HepG2 (cell line): ENCODE measurements at regions not wholly inside any gene's neighbourhood (a gene's known extent, or its start where the extent isn't known, plus 50 kb on each side); places are given as distances from the start of the nearest gene placed in this dataset.

Source experiments
- ATAC-seq: fragments of 200-7000 bp; cut with Tn5 transposase; 3 replicates; pipeline ENCODE4 v1.9.1; 2020; ENCODE audit warnings: mild to moderate bottlenecking, moderate library complexity
- BruUV-seq: library from RNA; stranded (reverse); fragments of 400-500 nt; replicated peaks from 2 replicates; lab custom pipeline; 2021; lab: Mats Ljungman, UMichigan
- CTCF ChIA-PET: fragments of 300-600 bp; formaldehyde crosslinking; extraction: SDS; loops from one replicate; lab custom pipeline; 2021; ENCODE audit warnings: low total read pairs, inconsistent platforms, low intra/inter-chr PET ratio; lab: Yijun Ruan, JAX
- POLR2A ChIA-PET: fragments of 350-600 bp; sonication (Branson Sonifier 250); formaldehyde crosslinking; loops from one replicate; lab custom pipeline; 2020; ENCODE audit warnings: antibody characterized with exemption, inconsistent platforms; lab: Yijun Ruan, JAX
- DNase-seq: peaks from one replicate; pipeline ENCODE4 v3.0.0-alpha.2; 2015; ENCODE audit warnings: low spot score
- FAIRE-seq: peaks from 3 replicates; lab custom pipeline; 2011; peaks lifted over from hg19 to GRCh38; lab: Jason Lieb, UNC
- H2AFZ ChIP-seq: one replicate; pipeline ENCODE4 v1.6.1; 2011; ENCODE audit warnings: low read length, inconsistent platforms
- H3K27ac ChIP-seq: fragments of 300-600 bp; 3 replicates; pipeline ENCODE4 v1.8.0; 2011; ENCODE audit warnings: mixed run types, mild to moderate bottlenecking, mixed read lengths, low read length, inconsistent platforms; ENCODE audit not compliant: insufficient read depth; ENCODE audit errors: extremely low read length
- H3K27me3 ChIP-seq, 2 experiments: fragments of 200-600 bp in 1 of 2; 2 replicates in 1 of 2; 3 replicates in 1 of 2; pipeline versions ENCODE4 v1.6.0 to v1.8.0; 2011; ENCODE audit warnings: low read length in 2 of 2, mild to moderate bottlenecking in 2 of 2, moderate library complexity in 2 of 2, inconsistent platforms in 1 of 2; ENCODE audit not compliant: insufficient read depth in 2 of 2, control insufficient read depth in 1 of 2
- H3K36me3 ChIP-seq, 2 experiments: fragments of 200-600 bp in 1 of 2; replicated peaks in 1 of 2; 2 replicates in 1 of 2; 3 replicates in 1 of 2; pipeline versions ENCODE4 v1.5.1 to v1.8.0; 2011; ENCODE audit warnings: low read length in 2 of 2, inconsistent platforms in 1 of 2; ENCODE audit not compliant: insufficient read depth in 2 of 2, control insufficient read depth in 1 of 2
- H3K4me1 ChIP-seq: 2 replicates; pipeline ENCODE4 v1.5.1; 2012; ENCODE audit warnings: low read length, inconsistent platforms; ENCODE audit not compliant: insufficient read depth
- H3K4me2 ChIP-seq: 2 replicates; pipeline ENCODE4 v1.6.0; 2011; ENCODE audit warnings: low read depth, low read length, inconsistent platforms
- H3K4me3 ChIP-seq, 3 experiments: fragments of 200-600 bp in 1 of 3; sonication (generic), shearing (Covaris generic) in 1 of 3; replicated peaks in 1 of 3; 2 replicates each; pipeline ENCODE4 v1.5.1; 2011 to 2016; ENCODE audit warnings: low read length in 3 of 3, inconsistent platforms in 2 of 3, low read depth in 2 of 3, mild to moderate bottlenecking in 2 of 3, control low read depth in 1 of 3, mixed read lengths in 1 of 3; ENCODE audit not compliant: insufficient read depth in 1 of 3
- H3K79me2 ChIP-seq: one replicate; pipeline ENCODE4 v1.6.1; 2011; ENCODE audit warnings: low read length, inconsistent platforms; ENCODE audit not compliant: insufficient read depth
- H3K9ac ChIP-seq: 2 replicates; pipeline ENCODE4 v1.6.0; 2011; ENCODE audit warnings: mild to moderate bottlenecking, low read depth, low read length, inconsistent platforms; ENCODE audit not compliant: insufficient read depth
- H3K9me3 ChIP-seq: 2 replicates; pipeline ENCODE4 v1.5.1; 2012; ENCODE audit warnings: mild to moderate bottlenecking, low read length
- H4K20me1 ChIP-seq: 2 replicates; pipeline ENCODE4 v1.6.0; 2011; ENCODE audit warnings: inconsistent platforms, mild to moderate bottlenecking, low read length, moderate library complexity; ENCODE audit not compliant: insufficient read depth
- CENPX ChIP-seq: sonication (generic); formaldehyde crosslinking; IDR thresholded peaks from 2 replicates; pipeline ENCODE4 v1.9.0; 2021; ENCODE audit warnings: mild to moderate bottlenecking, missing genetic modification reagents, moderate library complexity
- CHD2 ChIP-seq: IDR thresholded peaks from 2 replicates; pipeline ENCODE4 v1.6.1; 2011; ENCODE audit warnings: low read depth, low read length, improper control_type of control experiment
- GTF2F1 ChIP-seq: fragments of 150-350 bp; IDR thresholded peaks from 2 replicates; pipeline ENCODE4 v1.6.1; 2014; ENCODE audit warnings: low read length
- HNRNPLL ChIP-seq: fragments of 200-400 bp; formaldehyde crosslinking; IDR thresholded peaks from 2 replicates; pipeline ENCODE4 v1.6.1; 2017; ENCODE audit warnings: mild to moderate bottlenecking, low read depth, low read length; ENCODE audit not compliant: poor library complexity, severe bottlenecking
- NFE2L1 ChIP-seq: sonication (generic); formaldehyde crosslinking; IDR thresholded peaks from 2 replicates; pipeline ENCODE4 v1.4.0; 2020; ENCODE audit warnings: missing genetic modification reagents, mild to moderate bottlenecking, borderline replicate concordance
- PHF20 ChIP-seq: sonication (generic); formaldehyde crosslinking; IDR thresholded peaks from 2 replicates; pipeline ENCODE4 v1.5.0; 2020; ENCODE audit warnings: mild to moderate bottlenecking, missing genetic modification reagents
- SRSF4 ChIP-seq: fragments of 200-400 bp; formaldehyde crosslinking; IDR thresholded peaks from one replicate; pipeline ENCODE4 v1.6.1; 2018; ENCODE audit warnings: mild to moderate bottlenecking, low read depth, low read length, moderate library complexity; ENCODE audit not compliant: poor library complexity, severe bottlenecking
- ZC3H4 ChIP-seq: sonication (generic); formaldehyde crosslinking; IDR thresholded peaks from 2 replicates; pipeline ENCODE4 v1.4.0; 2020; ENCODE audit warnings: missing genetic modification reagents, borderline replicate concordance
- ZFP36L1 ChIP-seq: sonication (generic); formaldehyde crosslinking; IDR thresholded peaks from 2 replicates; pipeline ENCODE4 v1.8.0; 2022; ENCODE audit warnings: mild to moderate bottlenecking, missing genetic modification reagents, moderate library complexity
- ZNF546 ChIP-seq: sonication (generic); formaldehyde crosslinking; conservative IDR thresholded peaks from 2 replicates; pipeline ENCODE4 v1.8.1; 2023; ENCODE audit warnings: mild to moderate bottlenecking, missing genetic modification reagents
- ZNF615 ChIP-seq: sonication (generic); formaldehyde crosslinking; IDR thresholded peaks from 2 replicates; pipeline ENCODE4 v1.5.0; 2020; ENCODE audit warnings: mild to moderate bottlenecking, missing genetic modification reagents, borderline replicate concordance
- ZNF775 ChIP-seq: sonication (generic); formaldehyde crosslinking; IDR thresholded peaks from 2 replicates; pipeline ENCODE4 v1.4.0; 2020; ENCODE audit warnings: missing genetic modification reagents, mild to moderate bottlenecking, moderate library complexity, borderline replicate concordance
- ZSCAN25 ChIP-seq: sonication (generic); formaldehyde crosslinking; IDR thresholded peaks from 2 replicates; pipeline ENCODE4 v1.8.0; 2022; ENCODE audit warnings: mild to moderate bottlenecking, missing genetic modification reagents
- WGBS: methylation state at CpG from one replicate; pipeline ENCODE4 v1.1.6; 2017; ENCODE audit warnings: low lambda C conversion rate; 5-methylcytosine and 5-hydroxymethylcytosine counted together
- in situ Hi-C: cut with HindIII; loops from 2 replicates; pipeline ENCODE4 v1.10.0; 2017; ENCODE audit warnings: low pct_unique_long_range_greater_than_20kb; ENCODE audit not compliant: extremely low pct_ligation_motif_present
- intact Hi-C: fragments of 100-400 bp; cut with micrococcal nuclease; formaldehyde crosslinking; loops from one replicate; pipeline ENCODE4 v1.10.0; 2022; ENCODE audit not compliant: unreplicated experiment
- TF ChIP-seq, protein P1 (sequence below): sonication (generic); formaldehyde crosslinking; IDR thresholded peaks from 2 replicates; pipeline ENCODE4 v1.4.0; 2020; ENCODE audit warnings: missing genetic modification reagents
- TF ChIP-seq, protein P2 (sequence below): sonication (generic); formaldehyde crosslinking; IDR thresholded peaks from 2 replicates; pipeline ENCODE4 v1.4.0; 2020; ENCODE audit warnings: missing genetic modification reagents

DNA sequence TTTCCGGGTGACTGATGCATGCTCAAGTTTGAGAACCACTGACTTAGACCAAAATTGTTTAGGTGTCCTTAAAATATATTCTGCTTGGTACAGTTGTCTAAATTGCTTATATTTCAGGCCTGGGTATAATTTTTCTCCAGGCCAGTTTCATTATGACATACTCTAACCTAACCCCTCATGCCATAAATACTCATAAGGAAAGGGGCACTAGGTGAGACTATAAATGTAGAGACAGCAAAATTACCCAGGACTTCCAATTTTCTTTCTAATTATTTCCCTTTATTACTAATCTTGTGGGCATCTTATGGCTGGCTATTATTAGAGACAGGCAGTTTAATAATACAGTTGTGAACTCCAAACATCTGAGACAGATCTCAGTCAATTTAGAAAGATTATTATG is 150.2 kb downstream of the RRAGB start:
- in situ Hi-C loops = no loop called here
- WGBS = no CpG with 5 or more reads among the region's 1 CpG

DNA sequence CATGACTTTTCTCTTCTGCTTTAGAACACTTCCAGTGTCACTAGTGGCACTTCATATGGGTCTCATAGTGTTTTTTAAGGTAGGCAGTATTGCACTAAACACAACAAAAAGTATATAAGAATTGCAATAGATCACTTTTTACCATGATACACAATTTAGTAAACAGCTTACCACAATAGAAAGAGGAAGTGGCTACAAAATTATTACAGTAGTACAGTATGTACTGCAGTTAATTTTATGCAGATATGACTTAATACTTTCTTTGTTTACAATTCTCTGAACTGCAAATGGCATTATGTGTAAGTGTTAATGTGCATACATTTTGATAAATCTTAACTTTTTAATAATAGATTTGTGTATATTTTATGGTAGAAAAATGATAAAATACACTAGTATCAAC is 157.3 kb downstream of the RRAGB start:
- FAIRE-seq (no peak), DNase-seq (no peak), ATAC-seq (no peak)
- ChIA-PET CTCF (no interaction called here), POLR2A (no interaction called here)
- no peak overlapping the region for H3K27ac ChIP-seq
- H3K9ac ChIP-seq = no peak overlapping the region
- no peaks in the 10 kb centered on the region for H3K9me3 ChIP-seq
- no peaks in the 10 kb centered on the region for H3K36me3 ChIP-seq
- H3K4me1 ChIP-seq = no peaks in the 10 kb centered on the region
- H4K20me1 ChIP-seq = no peaks in the 10 kb centered on the region
- TF ChIP-seq PHF20 (no peak), CHD2 (no peak), HNRNPLL (no peak), ZC3H4 (CRISPR knock-in tag) (no peak), ZNF615 (CRISPR knock-in tag) (no peak), SRSF4 (no peak), ZSCAN25 (CRISPR knock-in tag) (no peak), CENPX (CRISPR knock-in tag) (no peak)
- TF ChIP-seq, protein P1, sequence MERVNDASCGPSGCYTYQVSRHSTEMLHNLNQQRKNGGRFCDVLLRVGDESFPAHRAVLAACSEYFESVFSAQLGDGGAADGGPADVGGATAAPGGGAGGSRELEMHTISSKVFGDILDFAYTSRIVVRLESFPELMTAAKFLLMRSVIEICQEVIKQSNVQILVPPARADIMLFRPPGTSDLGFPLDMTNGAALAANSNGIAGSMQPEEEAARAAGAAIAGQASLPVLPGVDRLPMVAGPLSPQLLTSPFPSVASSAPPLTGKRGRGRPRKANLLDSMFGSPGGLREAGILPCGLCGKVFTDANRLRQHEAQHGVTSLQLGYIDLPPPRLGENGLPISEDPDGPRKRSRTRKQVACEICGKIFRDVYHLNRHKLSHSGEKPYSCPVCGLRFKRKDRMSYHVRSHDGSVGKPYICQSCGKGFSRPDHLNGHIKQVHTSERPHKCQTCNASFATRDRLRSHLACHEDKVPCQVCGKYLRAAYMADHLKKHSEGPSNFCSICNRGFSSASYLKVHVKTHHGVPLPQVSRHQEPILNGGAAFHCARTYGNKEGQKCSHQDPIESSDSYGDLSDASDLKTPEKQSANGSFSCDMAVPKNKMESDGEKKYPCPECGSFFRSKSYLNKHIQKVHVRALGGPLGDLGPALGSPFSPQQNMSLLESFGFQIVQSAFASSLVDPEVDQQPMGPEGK (CRISPR knock-in tag) = no peak
- TF ChIP-seq, protein P2, sequence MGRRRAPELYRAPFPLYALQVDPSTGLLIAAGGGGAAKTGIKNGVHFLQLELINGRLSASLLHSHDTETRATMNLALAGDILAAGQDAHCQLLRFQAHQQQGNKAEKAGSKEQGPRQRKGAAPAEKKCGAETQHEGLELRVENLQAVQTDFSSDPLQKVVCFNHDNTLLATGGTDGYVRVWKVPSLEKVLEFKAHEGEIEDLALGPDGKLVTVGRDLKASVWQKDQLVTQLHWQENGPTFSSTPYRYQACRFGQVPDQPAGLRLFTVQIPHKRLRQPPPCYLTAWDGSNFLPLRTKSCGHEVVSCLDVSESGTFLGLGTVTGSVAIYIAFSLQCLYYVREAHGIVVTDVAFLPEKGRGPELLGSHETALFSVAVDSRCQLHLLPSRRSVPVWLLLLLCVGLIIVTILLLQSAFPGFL (CRISPR knock-in tag) = no peak
- H3K4me3 ChIP-seq = no peak overlapping the region
- H3K27me3 ChIP-seq = no peaks in the 10 kb centered on the region
- no peaks in the 10 kb centered on the region for H3K79me2 ChIP-seq
- intact Hi-C loops = no loop called here
- BruUV-seq = no TSS peak
- H2AFZ ChIP-seq = no peak overlapping the region
- H3K4me2 ChIP-seq = no peak overlapping the region
- in situ Hi-C loops = no loop called here

More for the DNA sequence above, 150.2 kb downstream of the RRAGB start:
- Histone ChIP-seq H3K4me3 (no peak overlapping the region), H3K4me1 (no peaks in the 10 kb centered on the region), H3K4me2 (no peak overlapping the region), H3K27ac (no peak overlapping the region), H2AFZ (no peak overlapping the region), H3K9me3 (no peaks in the 10 kb centered on the region), H3K9ac (no peak overlapping the region), H3K27me3 (no peaks in the 10 kb centered on the region), H3K36me3 (no peaks in the 10 kb centered on the region), H3K79me2 (no peaks in the 10 kb centered on the region), H4K20me1 (no peaks in the 10 kb centered on the region)
- ChIA-PET POLR2A (no interaction called here), CTCF (no interaction called here)
- no TSS peak for BruUV-seq
- DNase-seq (no peak), ATAC-seq (no peak), FAIRE-seq (no peak)
- TF ChIP-seq ZFP36L1 = no peak
- TF ChIP-seq GTF2F1 = no peak
- TF ChIP-seq ZNF775 (CRISPR knock-in tag) = no peak
- TF ChIP-seq ZNF546 (CRISPR knock-in tag) = no peak
- TF ChIP-seq NFE2L1 (CRISPR knock-in tag) = no peak
- intact Hi-C loops = no loop called here
